ENCODE measurements at regions not wholly inside any gene's neighbourhood (a gene's known extent, or its start where the extent isn't known, plus 50 kb on each side); places are given as distances from the start of the nearest gene placed in this dataset.

DNA sequence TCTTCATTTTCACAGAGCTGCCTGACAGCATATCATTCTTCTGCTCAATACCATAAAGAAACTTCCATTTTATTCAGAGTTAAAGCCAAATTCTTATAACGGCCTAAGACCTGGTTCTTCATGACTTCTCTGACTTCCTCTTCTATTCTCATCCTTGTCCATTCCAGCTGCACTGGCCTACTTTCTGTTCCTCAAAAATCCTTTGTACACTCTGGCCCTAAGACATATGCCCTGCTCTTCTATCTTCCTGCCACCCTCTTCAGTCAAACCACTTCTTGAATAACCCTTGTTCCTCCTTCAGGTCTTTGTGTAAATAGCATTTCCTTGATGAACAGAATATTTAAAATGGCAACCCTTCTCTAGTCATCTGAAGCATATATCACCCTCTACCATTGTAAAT is 1338.7 kb upstream of the ADGRL2 start:
- TF ChIP-seq ZNF274 (IDR thresholded peaks at IDR 0.05; ENCODE audit: low read depth, low read length): no peak
- no peak for TF ChIP-seq YY1 (IDR thresholded peaks at IDR 0.05; ENCODE audit: insufficient read depth, insufficient read length)
- TF ChIP-seq SUZ12 (IDR thresholded peaks at IDR 0.05; ENCODE audit: extremely low read depth, insufficient read depth, insufficient read length): no peak
